ENCODE measurements at regions not wholly inside any gene's neighbourhood (a gene's known extent, or its start where the extent isn't known, plus 50 kb on each side); places are given as distances from the start of the nearest gene placed in this dataset.
"Not testable (repeated sequence)": the region's sequence is repeated elsewhere in the genome, so short reads cannot be mapped to it uniquely, and the experiment has no call there.

DNA sequence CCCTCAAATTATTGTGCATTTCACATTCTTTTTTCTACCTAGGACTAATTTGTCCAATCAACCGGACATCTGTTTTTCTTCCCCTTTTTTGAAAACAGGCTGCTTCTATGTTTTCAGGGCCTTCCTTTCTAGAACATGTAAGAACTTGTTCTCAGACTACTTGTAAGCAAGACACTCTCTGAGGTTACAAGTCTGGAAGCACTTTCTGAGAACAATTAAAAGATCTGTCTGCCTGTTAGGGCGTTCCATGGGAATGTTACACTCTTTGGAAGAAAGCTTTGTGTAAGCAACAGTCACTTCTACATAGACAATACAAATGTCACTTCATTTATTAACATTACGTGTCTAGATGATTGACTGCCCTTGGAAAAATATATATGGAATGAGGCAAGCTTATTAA is 50.9 kb upstream of the HSPB3 start:
- Mint-ChIP-seq H3K36me3 (ENCODE audit: low read depth) (no peaks in the 10 kb centered on the region), H3K27ac (no peak overlapping the region), H3K4me1 (ENCODE audit: low read depth) (no peaks in the 10 kb centered on the region), H3K27me3 (ENCODE audit: low read depth) (no peaks in the 10 kb centered on the region), H3K9me3 (no peaks in the 10 kb centered on the region), H3K4me3 (no peak overlapping the region)
- intact Hi-C loops (cut with micrococcal nuclease), result no loop called here
- CTCF ChIA-PET, result no interaction called here
- DNase-seq, result no peak

DNA sequence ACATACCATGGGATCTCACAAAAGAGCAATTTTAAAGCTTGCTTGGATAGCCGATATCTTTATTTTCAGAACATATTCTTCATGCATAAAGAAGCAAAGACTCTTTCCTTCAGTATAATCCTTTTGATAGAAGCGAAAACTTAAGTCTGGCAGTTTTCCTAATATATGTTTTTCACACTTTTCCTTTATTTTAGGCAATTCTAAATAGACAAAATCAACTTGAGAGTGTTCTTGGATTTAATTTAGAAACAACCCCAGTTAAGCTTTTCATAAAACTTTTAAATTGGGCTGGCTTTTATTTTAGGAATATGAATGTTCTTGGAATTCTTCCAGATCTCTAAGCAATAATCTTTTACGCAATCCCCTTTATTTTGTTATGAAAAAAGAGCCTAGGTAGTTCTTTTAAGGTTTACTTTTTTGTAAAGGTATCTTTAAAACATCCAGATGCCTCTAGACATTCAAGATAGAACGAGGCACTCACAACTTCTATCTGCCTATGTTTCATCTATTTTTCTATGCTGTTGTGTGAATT is 51.5 kb upstream of the HSPB3 start:
- Mint-ChIP-seq H3K4me1 (ENCODE audit: low read depth) (no peaks in the 10 kb centered on the region), H3K4me3 (no peak overlapping the region), H3K27ac (no peak overlapping the region), H3K9me3 (no peaks in the 10 kb centered on the region), H3K36me3 (ENCODE audit: low read depth) (no peaks in the 10 kb centered on the region), H3K27me3 (ENCODE audit: low read depth) (no peaks in the 10 kb centered on the region)
- CTCF ChIA-PET, result no interaction called here
- intact Hi-C loops (cut with micrococcal nuclease), result no loop called here
- no peak for DNase-seq

DNA sequence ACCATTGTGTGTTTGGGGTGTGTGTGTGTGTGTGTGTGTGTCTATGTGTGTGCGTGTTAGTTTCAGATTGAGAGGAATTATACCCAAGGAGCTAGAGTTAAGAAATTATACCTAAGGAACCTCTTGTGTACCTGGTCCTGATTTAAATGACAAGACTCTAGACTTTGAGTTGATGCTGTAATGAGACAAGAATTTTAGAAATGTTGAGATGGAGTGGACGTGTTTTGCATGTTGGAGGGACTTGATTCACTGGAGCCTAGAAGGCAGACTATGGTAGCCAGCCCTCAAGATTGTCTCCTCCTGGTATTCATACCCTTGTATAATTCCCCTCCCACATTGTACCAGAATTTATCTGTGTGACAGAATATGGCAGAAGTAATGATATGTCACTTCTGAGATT is 52.4 kb upstream of the HSPB3 start:
- H3K27me3 Mint-ChIP-seq (ENCODE audit: low read depth), result no peaks in the 10 kb centered on the region
- DNase-seq, result no peak
- CTCF ChIA-PET, result interaction anchor here (0.8 to 3.0 kb wide), 3 partner anchors 8 to 32 kb away, joined by 3 to 12 read pairs (median 3); no protein-coding TSS in a partner anchor
- no peaks in the 10 kb centered on the region for H3K9me3 Mint-ChIP-seq
- intact Hi-C loops (cut with micrococcal nuclease), result no loop called here
- no peaks in the 10 kb centered on the region for H3K4me1 Mint-ChIP-seq (ENCODE audit: low read depth)
- H3K27ac Mint-ChIP-seq, result no peak overlapping the region
- H3K36me3 Mint-ChIP-seq (ENCODE audit: low read depth), result no peaks in the 10 kb centered on the region
- H3K4me3 Mint-ChIP-seq, result no peak overlapping the region

DNA sequence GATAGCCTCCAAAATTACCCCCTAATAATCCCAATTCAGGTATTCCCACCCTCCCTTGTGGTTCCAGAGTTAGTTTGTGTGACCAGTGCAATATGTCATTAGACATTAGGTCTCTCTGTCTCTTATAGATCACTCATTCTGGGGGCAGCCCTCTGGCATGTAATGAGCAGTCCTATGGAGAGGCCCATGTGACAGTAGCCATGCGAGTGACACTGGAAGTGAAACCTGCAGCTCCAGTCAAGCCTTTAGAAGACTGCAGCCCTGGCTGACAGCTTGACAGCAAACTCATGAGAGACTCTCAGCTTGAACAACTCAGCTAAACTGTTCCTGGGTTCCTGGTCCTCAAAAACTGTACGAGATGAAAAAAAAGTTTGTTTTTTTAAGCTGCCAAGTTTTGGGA is 54.0 kb upstream of the HSPB3 start:
- no peaks in the 10 kb centered on the region for H3K36me3 Mint-ChIP-seq (ENCODE audit: low read depth)
- no peak for DNase-seq
- intact Hi-C loops (cut with micrococcal nuclease), result no loop called here
- CTCF ChIA-PET, result interaction anchor here (1.3 to 3.0 kb wide), 2 partner anchors 10 to 18 kb away, joined by 3 to 12 read pairs; no protein-coding TSS in a partner anchor
- H3K4me1 Mint-ChIP-seq (ENCODE audit: low read depth), result no peaks in the 10 kb centered on the region
- H3K4me3 Mint-ChIP-seq, result no peak overlapping the region
- H3K27me3 Mint-ChIP-seq (ENCODE audit: low read depth), result no peaks in the 10 kb centered on the region
- H3K27ac Mint-ChIP-seq, result no peak overlapping the region
- H3K9me3 Mint-ChIP-seq, result no peaks in the 10 kb centered on the region

DNA sequence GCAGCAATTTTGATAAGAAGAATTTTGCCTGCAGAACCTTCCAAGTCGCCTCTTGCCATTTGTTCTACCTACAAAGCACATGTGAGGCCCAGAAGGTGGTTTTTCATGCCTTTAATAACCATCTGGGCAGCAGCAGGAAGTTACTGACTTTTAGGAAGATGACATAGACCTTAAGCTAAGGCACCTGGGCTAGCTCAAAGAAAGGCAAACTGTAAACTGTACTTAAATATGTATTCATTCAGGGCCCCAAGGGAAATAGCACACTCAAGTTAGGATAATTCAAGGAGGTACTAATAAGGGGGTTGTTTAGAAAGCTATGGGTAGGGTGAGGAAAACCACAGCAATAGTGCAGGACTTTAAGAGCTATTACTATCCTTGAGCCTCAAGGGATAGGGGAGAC is 57.3 kb upstream of the HSPB3 start:
- no peaks in the 10 kb centered on the region for H3K27me3 Mint-ChIP-seq (ENCODE audit: low read depth)
- DNase-seq, result no peak

DNA sequence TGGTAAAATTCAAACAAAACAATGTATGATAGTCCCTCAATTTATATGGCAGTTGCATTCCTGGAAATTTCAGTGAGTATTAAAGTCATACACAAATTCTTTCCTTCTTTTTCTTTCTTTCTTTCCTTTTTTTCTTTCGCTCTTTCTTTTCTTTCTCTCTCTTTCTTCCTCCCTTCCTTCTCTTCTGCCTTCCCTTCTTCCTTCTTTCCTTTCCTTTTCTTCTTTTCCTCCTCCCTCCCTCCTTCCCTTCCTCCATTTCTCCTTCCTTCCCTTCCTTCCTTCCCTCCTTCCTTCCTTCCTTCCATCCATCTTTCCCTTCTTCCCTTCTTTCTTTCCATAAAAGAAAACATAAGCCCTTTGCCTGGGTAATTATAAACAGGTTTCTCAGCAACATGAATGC is 58.1 kb upstream of the HSPB3 start:
- H3K4me1 Mint-ChIP-seq (ENCODE audit: low read depth), result no peaks in the 10 kb centered on the region
- H3K9me3 Mint-ChIP-seq, result no peaks in the 10 kb centered on the region
- no peak for DNase-seq
- CTCF ChIA-PET, result interaction anchor here (2.1 kb wide), 1 partner anchor 163 kb away, joined by 5 read pairs; no protein-coding TSS in a partner anchor
- no peaks in the 10 kb centered on the region for H3K36me3 Mint-ChIP-seq (ENCODE audit: low read depth)
- no peak overlapping the region for H3K4me3 Mint-ChIP-seq
- H3K27ac Mint-ChIP-seq, result no peak overlapping the region
- no peaks in the 10 kb centered on the region for H3K27me3 Mint-ChIP-seq (ENCODE audit: low read depth)
- intact Hi-C loops (cut with micrococcal nuclease), result no loop called here

More for the DNA sequence above, 57.3 kb upstream of the HSPB3 start:
- Mint-ChIP-seq H3K4me3 (no peak overlapping the region), H3K36me3 (ENCODE audit: low read depth) (no peaks in the 10 kb centered on the region), H3K4me1 (ENCODE audit: low read depth) (no peaks in the 10 kb centered on the region), H3K9me3 (no peaks in the 10 kb centered on the region), H3K27ac (no peak overlapping the region)
- intact Hi-C loops (cut with micrococcal nuclease), result no loop called here
- CTCF ChIA-PET, result interaction anchor here (0.7 to 2.1 kb wide), 3 partner anchors 24 to 164 kb away, joined by 3 to 5 read pairs (median 3); no protein-coding TSS in a partner anchor

DNA sequence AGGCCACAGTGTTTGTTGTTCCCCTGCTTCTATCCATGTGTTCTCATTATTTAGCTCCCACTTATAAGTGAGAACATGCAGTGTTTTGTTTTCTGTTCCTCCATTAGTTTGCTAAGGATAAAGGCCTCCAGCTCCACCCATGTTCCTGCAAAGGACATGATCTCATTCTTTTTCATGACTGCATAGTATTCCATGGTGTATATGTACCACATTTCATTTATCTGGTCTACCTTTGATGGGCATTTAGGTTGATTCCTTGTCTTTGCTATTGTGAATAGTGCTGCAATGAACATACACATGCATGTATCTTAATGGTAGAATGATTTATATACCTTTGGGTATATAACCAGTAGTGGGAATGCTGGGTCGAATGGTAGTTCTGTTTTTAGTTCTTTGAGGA is 62.5 kb upstream of the HSPB3 start:
- intact Hi-C loops (cut with micrococcal nuclease), result loop anchor here (5.0 kb wide), 1 partner anchor 81 kb away; the partner anchor contains the start of gene ARL15
- H3K27ac Mint-ChIP-seq; H3K36me3 Mint-ChIP-seq (ENCODE audit: low read depth); DNase-seq; H3K9me3 Mint-ChIP-seq; H3K4me3 Mint-ChIP-seq; H3K27me3 Mint-ChIP-seq (ENCODE audit: low read depth); CTCF ChIA-PET; H3K4me1 Mint-ChIP-seq (ENCODE audit: low read depth): not testable (repeated sequence)

DNA sequence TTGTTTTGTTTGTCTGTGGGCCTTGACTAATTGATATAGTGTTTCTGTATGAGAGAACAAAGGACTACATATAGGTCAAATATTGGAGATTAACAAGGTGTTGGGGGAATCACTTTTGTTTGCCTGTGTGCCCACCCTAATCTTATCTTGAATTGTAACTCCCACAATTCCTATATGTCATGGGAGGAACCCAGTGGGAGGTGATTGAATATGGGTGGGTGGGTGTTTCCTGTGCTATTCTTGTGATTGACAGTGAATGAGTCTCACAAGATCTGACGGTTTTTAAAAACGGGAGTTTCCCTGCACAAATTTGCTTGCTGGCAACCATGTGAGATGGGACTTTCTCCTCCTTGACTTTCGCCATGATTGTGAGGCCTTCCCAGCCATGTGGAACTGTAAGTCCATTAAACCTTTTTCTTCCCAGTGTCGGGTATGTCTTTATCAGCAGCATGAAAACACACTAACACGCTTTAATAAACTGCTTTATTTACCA is 64.9 kb upstream of the HSPB3 start:
- no peaks in the 10 kb centered on the region for H3K27me3 Mint-ChIP-seq (ENCODE audit: low read depth)
- intact Hi-C loops (cut with micrococcal nuclease), result loop anchor here (5.0 kb wide), 1 partner anchor 78 kb away; the partner anchor contains the start of gene ARL15
- peaks cover 2% of the 10 kb centered on the region for H3K9me3 Mint-ChIP-seq
- no peak overlapping the region for H3K27ac Mint-ChIP-seq
- H3K4me3 Mint-ChIP-seq, result no peak overlapping the region
- H3K36me3 Mint-ChIP-seq (ENCODE audit: low read depth), result no peaks in the 10 kb centered on the region
- H3K4me1 Mint-ChIP-seq (ENCODE audit: low read depth), result peaks cover 10% of the 10 kb centered on the region
- no peak for DNase-seq
- CTCF ChIA-PET, result no interaction called here

DNA sequence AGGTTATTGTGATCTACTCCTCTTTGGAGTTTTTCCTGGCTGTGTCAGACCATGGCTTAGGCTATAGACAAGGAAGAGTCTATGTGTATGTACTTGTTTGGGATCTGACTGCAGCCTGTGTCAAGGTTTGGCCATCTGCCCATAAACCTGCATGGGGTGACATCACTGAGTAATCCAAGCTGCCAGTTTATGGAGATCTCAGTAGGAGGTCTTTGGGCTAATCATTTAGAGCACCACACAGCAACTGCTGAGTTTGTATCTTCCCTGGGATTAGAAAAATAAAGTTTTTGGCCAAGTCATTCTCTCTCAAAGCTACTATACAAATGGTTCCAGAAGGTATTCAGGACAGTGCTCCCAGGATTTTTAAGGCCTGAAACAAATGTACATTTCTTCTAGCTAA is 65.5 kb upstream of the HSPB3 start:
- H3K36me3 Mint-ChIP-seq (ENCODE audit: low read depth), result no peaks in the 10 kb centered on the region

DNA sequence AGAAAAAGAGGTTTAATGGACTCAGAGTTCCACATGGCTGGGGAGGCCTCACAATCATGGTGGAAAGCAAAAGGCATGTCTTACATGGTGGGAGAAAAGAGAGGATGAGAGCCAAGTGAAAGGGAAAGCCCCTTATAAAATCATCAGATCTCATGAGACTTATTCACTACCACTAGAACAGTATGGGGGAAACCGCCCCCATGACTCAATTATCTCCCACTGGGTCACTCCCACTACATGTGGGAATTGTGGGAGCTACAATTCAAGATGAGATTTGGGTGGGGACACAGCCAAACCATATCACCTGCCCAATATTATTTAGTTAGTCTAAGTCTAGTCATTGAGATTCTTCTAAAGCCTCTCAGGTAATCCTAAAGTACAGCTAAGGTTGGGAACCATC is 66.1 kb upstream of the HSPB3 start:
- DNase-seq; intact Hi-C loops (cut with micrococcal nuclease); CTCF ChIA-PET; H3K4me3 Mint-ChIP-seq; H3K27ac Mint-ChIP-seq; H3K27me3 Mint-ChIP-seq (ENCODE audit: low read depth); H3K9me3 Mint-ChIP-seq; H3K36me3 Mint-ChIP-seq (ENCODE audit: low read depth): not testable (repeated sequence)
- H3K4me1 Mint-ChIP-seq (ENCODE audit: low read depth), result peaks cover 10% of the 10 kb centered on the region

More for the DNA sequence above, 65.5 kb upstream of the HSPB3 start:
- Mint-ChIP-seq H3K4me3 (no peak overlapping the region), H3K27me3 (ENCODE audit: low read depth) (no peaks in the 10 kb centered on the region), H3K27ac (no peak overlapping the region), H3K4me1 (ENCODE audit: low read depth) (peaks cover 10% of the 10 kb centered on the region), H3K9me3 (peaks cover 2% of the 10 kb centered on the region)
- DNase-seq, result no peak
- CTCF ChIA-PET, result no interaction called here
- intact Hi-C loops (cut with micrococcal nuclease), result loop anchor here (5.0 kb wide), 1 partner anchor 78 kb away; the partner anchor contains the start of gene ARL15

DNA sequence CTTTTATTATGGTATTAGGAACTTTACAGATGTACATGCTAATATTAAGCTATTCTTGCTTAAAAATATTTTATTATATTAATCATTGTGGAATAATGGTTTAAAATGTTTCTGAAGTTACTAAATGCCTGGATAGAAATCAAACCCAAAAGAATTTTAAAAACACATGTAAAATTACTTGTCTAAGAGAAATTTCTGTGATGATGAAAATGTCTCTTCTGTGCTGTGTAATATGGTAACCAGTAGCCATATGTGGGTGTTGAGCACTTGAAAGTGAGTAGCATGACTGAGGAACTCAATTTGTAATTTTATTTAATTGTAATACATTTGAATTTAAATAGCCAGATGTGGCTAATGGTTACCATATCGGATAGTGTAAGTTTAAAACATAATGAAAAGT is 66.7 kb upstream of the HSPB3 start:
- intact Hi-C loops (cut with micrococcal nuclease), result no loop called here
- Mint-ChIP-seq H3K4me1 (ENCODE audit: low read depth) (peaks cover 10% of the 10 kb centered on the region), H3K9me3 (peaks cover 2% of the 10 kb centered on the region), H3K27ac (no peak overlapping the region), H3K27me3 (ENCODE audit: low read depth) (no peaks in the 10 kb centered on the region), H3K4me3 (no peak overlapping the region), H3K36me3 (ENCODE audit: low read depth) (no peaks in the 10 kb centered on the region)
- CTCF ChIA-PET, result interaction anchor here (1.2 kb wide), 1 partner anchor 31 kb away, joined by 3 read pairs; no protein-coding TSS in a partner anchor
- DNase-seq, result no peak

DNA sequence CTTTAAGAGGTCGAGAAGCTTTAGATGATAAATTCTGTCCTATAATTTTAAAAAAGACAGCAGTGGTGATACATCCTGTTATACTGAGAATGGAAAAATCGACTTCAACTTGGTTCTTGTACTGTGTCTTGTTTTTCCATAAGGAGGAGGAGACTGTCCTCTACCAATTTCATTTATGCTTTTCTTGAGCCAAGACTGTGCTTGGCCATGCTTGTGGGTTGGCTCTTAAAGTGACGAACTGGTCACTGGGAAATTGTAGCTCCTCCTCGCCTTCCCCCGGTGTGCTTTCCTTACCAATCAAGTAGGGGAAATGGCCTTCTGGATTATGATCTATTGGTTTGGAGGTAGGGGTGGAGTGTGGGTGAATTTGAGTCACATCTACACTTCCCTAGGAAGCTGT is 67.1 kb upstream of the HSPB3 start:
- Mint-ChIP-seq H3K36me3 (ENCODE audit: low read depth) (no peaks in the 10 kb centered on the region), H3K27me3 (ENCODE audit: low read depth) (no peaks in the 10 kb centered on the region), H3K4me1 (ENCODE audit: low read depth) (peaks cover 10% of the 10 kb centered on the region), H3K4me3 (no peak overlapping the region), H3K9me3 (peaks cover 2% of the 10 kb centered on the region), H3K27ac (no peak overlapping the region)
- no peak for DNase-seq
- CTCF ChIA-PET, result interaction anchor here (1.2 kb wide), 1 partner anchor 31 kb away, joined by 3 read pairs; no protein-coding TSS in a partner anchor
- intact Hi-C loops (cut with micrococcal nuclease), result no loop called here

DNA sequence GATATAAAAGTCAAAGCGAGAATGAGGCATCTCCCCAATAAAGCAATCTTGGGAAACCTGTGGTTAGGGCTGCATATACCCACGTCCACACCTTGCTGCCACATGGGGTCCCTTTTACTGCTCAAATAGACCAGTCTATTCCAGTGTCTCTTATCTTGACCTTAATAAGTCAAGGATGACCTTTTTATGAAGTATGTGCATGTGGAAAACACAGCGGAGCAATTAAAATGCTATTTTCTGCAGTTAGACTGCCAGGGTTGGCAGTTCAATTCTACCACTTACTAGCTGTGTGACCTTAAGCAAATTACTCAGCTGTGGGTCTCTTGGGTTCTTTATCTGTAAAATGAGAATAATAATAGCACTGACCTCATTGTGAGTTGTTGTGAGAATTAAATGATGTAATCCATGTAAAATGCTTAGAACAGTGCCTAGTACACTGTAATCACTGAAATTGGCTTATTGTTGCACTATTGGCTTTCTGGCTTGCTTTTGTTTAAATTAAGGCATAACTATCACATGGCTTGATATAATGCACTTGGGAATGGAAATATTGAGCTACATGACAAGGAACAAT is 67.8 kb upstream of the HSPB3 start:
- Mint-ChIP-seq H3K27me3 (ENCODE audit: low read depth) (no peaks in the 10 kb centered on the region), H3K4me1 (ENCODE audit: low read depth) (peaks cover 10% of the 10 kb centered on the region), H3K36me3 (ENCODE audit: low read depth) (no peaks in the 10 kb centered on the region), H3K27ac (no peak overlapping the region), H3K4me3 (no peak overlapping the region), H3K9me3 (peaks cover 2% of the 10 kb centered on the region)
- intact Hi-C loops (cut with micrococcal nuclease), result no loop called here
- no peak for DNase-seq
- CTCF ChIA-PET, result interaction anchor here (1.2 kb wide), 1 partner anchor 32 kb away, joined by 3 read pairs; no protein-coding TSS in a partner anchor
